NCI-H1048 (cell line): ENCODE measurements at regions not wholly inside any gene's neighbourhood (a gene's known extent, or its start where the extent isn't known, plus 50 kb on each side); places are given as distances from the start of the nearest gene placed in this dataset.

Experiments
- DNase-seq: peaks from one replicate; lab custom pipeline; 2025; lab: John Stamatoyannopoulos, UW

DNA sequence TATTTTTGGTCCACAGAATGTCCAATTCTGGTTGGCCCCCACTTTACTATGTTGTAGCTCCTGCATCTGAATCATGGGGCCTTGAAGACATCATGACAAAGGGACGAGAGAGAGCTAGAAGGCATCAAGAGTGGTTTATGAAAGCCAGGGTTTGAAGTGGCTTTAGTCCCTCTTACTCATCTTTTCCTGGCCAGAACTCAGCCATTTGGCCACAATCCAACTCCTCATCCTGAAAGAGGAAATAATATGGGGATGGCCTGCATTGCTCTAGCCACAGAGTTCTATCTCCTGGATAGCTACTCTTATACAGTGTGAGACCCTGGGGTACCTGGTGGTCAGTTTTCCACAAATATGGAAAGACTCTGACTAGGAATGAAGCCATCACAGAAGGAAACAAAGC lies 418.9 kb downstream of the XPNPEP1 start:
- DNase-seq, result no peak

DNA sequence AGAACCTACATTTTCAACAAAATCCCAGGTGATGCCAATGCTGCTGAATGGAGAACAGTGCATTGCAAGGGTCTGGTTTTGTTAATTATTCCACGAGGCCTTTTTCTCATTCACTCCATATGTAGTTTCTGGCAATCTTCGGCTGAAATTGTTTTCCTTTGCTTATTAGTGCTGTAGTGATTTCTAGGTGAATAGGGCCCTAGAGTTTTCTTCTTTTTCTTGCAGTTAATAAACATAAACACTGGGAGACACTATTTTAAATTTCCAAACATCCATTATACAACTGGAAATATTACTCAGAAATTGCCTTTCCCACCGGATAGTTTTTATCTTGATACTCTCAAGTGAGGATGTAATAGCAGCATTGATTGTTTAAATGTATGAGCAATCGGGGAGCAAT lies 435.6 kb downstream of the XPNPEP1 start:
- no peak for DNase-seq

DNA sequence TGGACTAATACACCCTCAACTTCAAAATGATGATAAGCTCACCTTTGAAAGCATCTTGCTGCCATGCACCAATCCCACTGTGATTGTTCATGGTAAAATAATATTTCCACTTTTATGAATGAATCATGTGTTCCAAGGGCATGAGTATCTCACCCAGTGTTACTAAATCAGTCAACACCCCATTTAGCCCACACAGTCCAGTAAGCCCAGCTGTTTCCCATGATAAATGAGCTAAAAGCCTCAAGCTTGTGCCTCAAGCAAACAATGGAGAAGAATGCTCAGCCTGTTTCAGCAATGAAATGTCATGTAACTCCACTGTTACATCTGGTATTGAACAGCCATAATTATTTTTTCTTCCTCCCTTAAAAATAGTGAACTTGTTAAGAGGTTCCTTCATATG lies 442.5 kb downstream of the XPNPEP1 start:
- no peak for DNase-seq

DNA sequence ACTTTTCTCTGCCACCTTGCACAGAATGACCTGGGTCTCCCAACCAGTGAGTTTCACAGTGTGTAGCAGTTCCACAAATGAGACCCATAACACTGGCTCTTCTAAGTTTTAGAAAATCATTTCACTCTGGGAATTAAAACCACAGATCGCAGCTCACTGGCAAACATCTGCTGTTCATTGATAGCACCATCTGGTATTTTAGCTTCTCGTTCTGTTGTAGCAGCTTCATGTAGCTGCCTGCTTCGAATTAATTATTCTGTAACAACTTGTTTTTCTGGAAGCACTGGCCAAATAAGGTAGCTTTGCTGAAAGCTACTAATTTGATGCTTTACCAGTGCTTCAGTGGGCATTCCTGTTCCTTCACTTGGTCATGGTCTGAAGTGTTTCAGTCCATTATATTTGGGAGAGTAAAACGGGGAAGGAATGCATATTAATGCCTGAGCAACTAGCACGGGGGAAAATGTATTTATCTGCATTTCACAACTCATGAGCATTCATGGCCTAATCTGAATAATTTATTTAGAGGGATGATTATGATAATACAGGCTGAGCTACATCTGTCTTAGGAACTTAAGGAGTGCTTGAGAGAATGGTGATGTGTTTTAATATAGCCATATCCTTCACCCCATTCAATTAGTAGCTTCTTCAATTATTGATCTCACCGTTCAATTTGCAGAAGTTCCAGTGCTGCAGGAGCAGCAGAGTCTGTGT lies 447.4 kb downstream of the XPNPEP1 start:
- no peak for DNase-seq

DNA sequence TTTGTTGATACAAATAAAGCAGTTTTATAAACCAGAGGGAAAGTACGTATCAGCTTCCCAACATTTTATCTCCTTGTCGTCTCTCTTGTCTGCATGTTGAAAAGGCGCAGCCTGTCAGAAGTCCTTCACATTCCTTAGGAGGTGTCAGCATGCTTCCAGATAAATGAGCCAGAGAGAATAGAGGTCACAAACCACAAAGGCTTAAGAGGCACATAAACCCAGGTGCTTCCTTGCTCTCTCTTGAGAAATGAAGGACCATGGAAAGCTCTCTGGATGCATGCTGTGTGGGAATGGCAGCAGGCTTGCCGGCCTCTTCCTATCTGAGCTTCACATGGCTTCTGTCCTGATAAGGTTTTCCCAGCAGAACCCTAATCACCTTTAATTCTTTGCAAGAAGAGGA lies 448.5 kb downstream of the XPNPEP1 start:
- DNase-seq, result no peak

DNA sequence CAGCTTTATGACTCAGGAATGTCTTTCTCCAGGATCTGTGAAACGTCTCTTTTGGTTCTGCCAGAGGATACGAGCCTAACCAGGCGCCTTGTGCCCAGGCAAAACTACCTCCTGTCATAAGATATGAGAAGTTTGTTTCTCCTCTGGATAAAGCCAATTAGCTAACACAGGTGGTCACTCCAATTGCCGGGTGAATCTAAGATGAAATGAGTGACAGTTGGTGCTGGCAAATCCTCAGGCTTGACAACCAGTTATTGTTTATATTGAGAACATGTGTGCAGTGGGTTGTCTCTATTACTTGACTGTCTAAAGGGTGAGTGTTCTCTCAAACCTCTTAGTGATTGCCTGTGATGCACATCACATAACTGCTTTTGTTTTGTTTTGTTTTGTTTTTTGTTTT lies 449.1 kb downstream of the XPNPEP1 start:
- DNase-seq, result no peak

DNA sequence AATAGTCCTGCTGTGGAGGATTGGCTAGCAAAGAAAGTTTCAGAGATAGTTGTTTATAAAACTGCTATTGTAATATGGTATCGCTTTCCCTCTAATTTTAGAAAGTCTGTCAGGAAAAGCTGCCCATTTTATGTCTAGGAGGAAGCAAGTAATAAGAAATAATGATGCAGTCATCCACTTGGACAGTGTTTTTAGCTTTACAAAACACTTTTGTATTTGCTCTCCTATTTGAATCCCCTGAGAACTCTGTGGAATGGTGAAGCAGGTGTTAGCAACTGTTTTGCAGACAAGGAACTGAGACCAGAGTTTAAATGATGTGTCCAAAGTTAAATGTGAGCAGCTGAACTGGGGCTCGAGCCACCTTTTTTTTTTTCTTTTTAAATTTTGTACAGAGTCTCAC lies 455.8 kb downstream of the XPNPEP1 start:
- no peak for DNase-seq

DNA sequence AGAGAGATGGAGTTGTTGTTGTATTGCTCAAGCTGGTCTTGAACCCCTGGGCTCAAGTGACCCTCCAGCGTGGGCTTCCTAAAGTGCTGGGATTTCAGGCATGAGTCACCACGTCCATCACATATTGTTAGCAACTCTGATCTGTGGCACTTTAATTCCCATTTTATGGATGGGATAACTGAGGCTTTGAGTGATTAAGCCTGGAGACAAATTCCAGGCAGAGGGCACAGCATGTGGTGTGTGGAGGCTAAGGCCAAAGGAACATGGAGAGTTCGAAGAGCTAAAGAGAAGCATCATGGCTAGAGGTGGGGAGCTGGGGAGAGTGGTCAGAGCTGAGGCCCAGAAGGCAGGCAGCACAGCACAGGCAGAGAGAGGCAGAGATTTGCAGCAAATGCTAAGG lies 458.4 kb downstream of the XPNPEP1 start:
- no peak for DNase-seq

DNA sequence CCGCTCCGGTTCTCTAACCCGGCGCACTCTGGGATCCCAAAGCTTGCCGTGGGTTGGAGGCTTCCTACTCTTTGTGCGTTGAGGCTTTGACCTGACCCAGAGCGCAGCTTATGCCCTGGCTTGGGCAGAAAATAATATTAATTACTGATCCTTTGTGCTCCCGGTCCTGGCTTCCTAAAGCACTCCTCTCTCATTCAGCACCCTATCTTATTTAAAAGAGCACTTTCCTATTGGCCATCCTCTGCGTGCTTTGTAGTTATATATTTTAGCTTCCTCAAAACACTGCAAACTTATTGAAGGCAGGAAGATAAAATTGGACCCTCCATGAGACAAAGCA lies 466.0 kb downstream of the XPNPEP1 start:
- DNase-seq, result no peak

DNA sequence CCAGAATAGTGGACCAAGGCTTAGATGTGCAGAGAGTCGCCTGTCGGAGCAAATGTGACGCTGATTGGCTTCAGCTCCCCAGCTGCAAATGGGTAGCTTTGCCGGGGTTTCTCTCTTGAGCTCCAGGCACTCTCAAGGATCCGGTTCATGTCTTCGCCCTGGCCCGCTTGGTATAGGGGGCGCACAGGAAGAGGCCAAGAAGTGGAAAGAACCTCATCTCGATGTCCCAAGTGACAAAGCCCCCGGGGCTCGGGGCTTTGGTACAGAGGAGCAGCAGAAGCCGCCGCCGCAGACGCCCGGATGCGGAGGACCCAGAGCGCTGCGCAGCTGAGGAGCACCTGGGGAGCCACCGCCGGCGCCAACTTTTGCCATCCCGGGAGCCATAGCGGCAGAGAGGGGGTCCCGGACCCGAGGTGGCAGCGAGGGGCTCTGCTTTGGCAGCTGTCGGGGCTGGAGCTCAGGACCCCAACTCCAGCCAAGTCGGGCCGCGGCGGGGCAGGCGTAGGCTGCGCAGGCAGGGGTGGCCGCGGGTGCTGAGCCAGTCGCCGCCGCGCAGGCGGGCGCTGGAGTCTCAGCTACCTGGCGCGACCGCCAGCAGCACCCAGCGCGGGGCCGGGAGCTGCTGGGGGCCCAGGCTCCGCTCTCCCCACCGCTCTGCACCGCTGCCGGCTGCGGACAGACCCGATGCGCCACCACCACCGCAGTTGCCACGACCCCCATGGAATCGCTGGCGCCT lies 466.6 kb downstream of the XPNPEP1 start:
- no peak for DNase-seq

DNA sequence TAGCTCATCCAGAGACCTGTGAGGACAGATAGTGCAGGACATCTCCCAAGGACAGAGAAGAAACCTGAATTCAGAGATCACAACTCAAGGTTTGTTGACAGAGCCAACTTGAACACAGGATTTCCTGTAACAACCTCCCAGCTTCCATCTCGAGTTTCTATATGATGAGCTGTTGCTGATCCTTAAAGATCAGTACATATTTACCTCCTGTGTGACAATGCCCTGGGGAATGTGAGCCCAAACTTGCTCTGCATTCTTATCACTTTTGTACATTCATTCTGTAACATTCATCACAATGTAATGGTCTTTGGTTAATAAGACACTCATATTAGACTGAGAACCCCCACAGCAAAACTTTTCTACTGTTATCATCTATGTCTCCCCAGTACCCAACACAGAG lies 468.6 kb downstream of the XPNPEP1 start:
- DNase-seq, result no peak

DNA sequence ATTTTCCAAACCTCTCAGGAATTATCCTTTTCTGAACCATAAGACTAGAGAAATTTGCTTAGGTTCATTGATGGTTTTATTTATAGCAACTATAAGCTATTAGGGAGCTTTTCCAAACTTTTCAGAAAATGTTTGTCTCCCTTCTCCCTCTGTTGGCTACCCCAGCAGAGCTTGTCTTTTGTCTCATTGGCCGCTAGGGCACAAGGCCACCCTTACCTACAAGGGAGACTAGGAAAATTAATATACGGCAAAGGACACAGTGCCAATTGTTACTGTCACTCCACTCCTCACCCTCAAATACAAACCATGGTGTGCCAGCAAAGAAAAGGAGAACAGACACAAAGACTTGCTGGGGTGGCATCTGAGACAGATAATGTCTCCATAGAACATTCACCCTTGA lies 471.4 kb downstream of the XPNPEP1 start:
- DNase-seq, result no peak

DNA sequence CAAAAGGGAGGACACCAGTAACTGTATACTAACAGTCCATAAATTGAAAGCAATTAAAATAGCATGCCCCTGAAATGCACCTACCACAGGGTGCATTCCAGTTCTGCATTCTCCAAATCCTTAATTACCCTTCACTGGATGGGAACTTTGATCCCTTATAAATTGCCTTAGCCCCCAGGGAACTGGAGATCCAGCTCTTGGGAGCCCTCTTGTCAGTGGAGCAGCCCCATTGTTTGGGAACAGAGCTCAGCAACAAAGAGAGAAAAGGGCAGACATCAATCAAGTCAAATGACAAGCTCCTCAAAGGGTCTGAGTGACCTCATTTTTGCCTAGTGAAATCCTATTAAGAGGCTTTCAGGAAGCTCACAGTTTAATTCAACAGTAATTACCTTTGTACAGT lies 472.6 kb downstream of the XPNPEP1 start:
- DNase-seq, result no peak

DNA sequence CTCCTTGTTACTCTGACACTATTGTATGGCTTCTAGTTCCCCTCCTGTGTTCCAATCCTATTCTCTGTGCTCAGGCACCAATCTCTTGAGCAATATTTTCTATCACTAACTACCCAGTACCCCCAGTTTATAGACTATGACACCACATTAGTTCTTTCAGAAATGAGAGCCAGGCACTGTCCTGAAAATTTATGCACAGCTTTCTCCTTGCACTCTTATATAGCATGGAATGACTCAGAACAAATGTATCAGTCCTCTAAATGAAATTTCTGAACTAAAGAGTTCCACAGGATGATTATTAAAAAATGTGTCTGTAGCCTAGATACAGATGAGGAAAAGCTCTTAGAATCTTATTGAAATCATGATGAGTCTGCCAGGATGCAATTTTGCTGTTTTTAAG lies 489.9 kb downstream of the XPNPEP1 start:
- DNase-seq, result no peak

DNA sequence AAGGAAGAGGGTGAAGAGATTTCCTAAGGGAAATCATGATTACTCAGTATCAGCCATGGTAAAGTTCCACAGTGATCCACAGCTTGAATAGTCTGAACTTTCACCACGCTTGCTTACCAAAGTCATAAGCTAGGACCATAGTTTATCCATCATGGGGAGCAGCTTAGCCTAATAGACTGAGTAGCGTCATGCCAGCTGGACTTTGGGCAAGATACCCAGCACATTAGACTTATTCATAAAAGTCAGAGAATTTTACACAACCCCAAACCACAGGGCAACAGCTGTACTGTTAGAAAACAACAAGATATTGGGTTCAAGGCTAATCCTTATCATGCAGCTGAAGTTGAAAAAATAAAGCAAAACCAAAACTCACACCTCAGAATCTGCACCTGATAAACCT lies 491.0 kb downstream of the XPNPEP1 start:
- no peak for DNase-seq

DNA sequence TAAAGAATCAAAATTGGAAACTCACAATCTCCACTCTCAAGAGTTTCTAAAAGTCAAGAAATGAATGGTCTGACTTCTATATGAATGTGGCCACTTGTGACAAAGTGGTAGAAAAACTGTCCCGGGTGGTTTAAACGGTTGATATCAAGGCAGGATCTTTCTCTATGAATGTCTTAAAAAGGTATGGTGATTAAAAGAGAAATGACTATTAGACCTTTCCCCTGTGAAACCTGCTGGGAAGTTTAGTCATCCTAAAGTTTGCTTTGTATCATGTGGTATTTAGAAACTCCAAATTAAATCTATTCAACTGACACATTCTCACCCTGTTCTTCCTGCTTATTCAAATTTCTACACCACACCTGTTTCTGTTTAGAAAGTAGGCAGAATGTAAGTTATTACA lies 492.5 kb downstream of the XPNPEP1 start:
- no peak for DNase-seq

DNA sequence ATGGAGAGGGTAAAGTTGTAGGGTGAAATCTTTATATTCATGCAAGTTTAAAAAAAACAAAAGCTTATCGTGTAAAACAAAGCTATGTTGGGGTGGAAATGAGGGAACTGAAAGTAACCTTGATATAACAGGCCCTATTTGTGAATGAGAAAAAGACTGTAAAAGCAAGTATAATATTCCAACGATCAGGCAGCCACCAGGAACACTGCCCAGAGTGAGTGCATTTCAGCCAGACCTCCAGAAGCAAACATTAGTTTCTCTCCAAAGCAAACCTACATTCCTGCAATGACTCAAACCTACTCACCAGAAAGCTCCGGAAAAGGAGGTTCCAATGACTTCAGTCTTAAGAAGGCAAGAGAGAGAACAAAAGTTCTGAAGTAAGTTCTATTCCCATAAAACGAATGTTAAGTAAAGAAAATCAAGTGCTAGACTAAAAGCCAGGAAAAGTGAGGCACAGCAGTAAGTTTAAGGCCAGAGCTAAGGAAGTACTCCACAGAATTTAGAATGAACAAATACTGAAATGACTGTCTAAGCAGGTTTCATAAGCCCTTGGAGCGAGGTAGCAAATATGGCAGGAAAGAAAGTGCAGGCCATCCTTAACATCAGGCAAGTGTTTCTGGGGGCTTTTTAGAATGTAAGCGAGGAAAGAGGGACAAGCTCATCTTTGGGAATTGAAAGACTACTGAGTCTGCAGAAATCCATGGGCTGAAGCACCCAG lies 493.1 kb downstream of the XPNPEP1 start:
- DNase-seq, result no peak

DNA sequence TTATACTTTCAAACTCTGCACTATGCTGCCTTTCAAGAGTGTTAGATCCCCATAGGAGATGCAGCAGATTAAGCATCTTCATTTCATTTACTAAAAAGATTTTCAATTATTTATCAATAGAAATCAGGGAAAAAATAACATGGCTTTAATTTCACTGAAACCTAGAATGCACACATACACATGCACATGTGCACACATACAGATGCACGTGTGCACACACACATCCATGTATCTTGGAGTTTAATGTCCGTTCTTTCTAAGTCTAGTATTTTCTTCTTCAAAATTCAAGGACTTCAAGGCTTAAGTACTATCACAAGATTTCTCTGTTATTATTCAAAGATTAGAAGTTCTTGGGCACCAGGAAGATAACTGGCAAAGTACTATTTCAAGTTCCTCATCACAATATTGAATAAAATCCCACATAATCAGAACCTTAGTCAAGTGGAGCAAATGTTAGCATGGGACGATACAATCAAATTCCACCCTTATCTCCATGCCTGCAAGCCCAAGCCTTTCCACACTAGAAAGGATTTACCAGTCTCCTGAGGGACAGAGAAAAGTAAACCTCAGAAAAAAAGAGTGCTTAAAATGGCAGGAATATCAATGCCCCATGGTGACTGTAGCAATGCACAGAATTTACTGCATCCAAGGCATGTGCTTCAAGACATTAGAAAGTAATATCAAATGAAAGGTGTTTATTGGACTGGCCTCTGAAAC lies 494.4 kb downstream of the XPNPEP1 start:
- no peak for DNase-seq

DNA sequence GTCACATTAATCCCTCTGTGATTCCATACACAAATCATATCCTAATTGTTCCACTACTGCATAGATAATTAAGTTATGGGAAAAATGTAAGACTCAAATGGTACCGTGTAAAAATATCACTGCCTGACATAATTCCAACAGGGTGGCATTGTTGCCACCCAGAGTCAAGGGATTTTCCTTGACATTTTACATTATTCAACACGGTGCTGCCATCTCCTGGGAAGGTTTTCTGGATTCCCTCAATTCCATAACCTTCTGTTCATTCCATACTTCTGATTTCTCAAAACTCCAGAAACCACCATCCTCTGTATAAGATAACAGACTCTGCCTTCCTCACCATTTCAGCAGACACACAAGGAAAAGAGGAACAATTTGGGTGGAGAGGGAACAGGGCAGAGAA lies 495.9 kb downstream of the XPNPEP1 start:
- DNase-seq, result no peak

DNA sequence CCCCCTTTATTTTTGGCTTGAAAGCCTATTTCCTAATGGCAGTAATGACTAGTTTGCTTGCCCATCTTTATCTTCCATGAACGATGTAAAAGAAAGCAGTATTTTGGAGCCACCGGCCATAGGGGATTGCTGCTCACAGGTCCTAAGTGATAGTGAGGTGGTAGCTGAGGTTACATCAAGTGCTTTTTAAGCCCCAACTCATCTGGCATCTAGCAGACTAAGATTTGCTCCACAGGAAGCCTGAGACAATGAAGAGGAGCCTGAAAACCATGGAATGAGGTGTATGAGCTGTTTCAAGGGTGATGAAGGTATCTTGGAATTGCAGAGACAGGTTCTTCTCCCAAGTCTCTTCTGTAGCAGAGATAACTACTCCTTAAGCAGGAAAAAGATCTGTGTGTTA lies 496.3 kb downstream of the XPNPEP1 start:
- DNase-seq, result no peak

DNA sequence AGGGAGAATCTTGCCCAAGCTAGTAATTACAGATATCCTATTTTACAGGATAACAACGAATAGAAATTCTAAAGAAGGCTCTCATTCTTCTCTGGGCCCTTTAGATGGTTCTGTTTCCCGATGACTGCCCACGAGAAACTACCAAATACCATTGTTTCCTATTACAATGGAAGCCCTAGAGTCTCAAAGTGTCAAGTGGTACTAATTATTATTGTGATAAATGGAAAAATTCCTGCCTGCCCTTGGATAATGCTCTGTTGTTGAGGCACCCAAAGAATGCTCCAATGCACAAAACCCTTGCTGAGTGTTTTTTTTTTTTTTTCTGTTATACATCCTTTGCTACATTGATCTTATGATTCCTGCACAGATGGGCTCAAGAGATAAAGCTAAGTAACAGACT lies 504.5 kb downstream of the XPNPEP1 start:
- DNase-seq, result no peak

DNA sequence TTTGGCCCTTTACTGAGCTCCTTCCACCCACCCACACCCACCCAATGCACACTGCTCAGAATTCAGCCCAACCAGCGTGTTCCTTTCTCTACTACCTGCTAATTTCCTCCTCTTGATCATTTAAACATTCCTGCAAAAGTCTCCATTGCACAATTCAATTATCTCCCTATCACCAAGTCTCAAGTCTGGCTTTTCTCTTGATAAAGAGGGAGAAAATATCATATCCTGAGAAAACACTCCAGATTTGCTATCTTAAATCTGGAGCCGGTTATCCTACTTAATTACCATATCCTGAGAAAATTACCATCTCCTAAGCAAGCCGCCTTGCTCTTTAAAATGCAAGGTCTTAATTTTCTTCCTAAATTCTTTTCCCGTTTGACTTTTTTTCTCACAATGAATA lies 505.5 kb downstream of the XPNPEP1 start:
- no peak for DNase-seq

DNA sequence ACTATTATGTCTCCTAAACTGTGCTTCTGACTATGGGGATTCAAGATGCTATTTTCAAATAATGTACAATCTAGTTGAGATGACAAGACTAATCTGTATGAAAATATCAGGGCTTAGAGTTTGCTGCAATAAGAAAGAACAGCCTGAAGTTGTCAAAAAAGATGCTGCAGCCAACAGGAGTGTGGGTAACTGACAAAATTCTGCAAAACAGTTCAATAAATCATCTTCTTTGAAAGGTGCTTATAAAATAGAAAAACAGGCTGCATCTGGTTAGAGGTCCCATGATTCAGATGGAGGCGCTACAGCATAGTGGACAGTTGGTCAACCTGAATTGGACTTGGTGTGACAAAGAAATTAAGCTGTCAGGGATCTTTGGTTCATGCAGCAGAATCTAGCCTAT lies 511.0 kb downstream of the XPNPEP1 start:
- no peak for DNase-seq
